AG09319 (cell line): ENCODE measurements at regions not wholly inside any gene's neighbourhood (a gene's known extent, or its start where the extent isn't known, plus 50 kb on each side); places are given as distances from the start of the nearest gene placed in this dataset.

Source experiments
- DNase-seq: peaks from one replicate; pipeline ENCODE4 v3.0.0-alpha.2; 2010; ENCODE audit warnings: low read depth; ENCODE audit errors: extremely low read depth
- CTCF ChIP-seq: IDR thresholded peaks from 2 replicates; pipeline ENCODE4 v1.5.1; 2011; ENCODE audit warnings: low read depth, mild to moderate bottlenecking, inconsistent platforms, low read length, moderate library complexity

DNA sequence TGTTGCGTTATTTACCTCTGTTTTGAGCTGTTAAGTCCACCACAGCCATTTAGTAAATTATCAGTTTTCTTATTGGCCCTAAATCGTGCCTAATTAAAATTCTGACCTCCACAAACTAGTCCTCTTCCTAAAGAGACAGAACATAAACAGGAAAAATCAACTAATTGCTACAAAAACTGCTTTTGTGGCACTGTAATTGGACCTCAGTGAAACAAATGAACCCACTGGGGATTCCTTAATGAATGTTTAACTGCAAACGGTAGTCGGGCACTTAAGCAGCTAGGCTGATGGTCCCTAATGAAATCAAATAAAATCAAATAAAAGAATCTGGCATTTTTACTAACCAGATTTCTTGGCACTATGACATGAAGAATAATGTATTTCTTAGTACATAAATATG is 513.4 kb upstream of the SLC35B3 start:
- DNase-seq = no peak
- TF ChIP-seq CTCF = no peak

DNA sequence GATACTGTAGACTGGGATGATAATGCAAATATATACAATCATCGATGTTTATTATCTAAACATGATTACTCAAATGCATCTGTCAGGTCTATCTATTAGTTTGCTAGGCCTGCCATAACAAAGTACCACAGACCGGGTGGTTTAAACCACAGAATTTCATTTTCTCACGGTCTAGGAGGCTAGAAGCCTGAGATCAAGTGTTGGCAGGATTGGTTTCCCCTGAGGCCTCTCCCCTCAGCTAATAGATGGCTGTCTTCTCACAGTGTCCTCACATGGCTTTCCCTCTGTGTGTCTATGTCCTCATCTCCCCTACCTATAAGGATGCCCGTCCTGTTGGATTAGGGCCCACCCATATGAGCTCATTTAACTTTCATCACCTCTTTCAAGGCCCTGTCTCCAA is 512.6 kb upstream of the SLC35B3 start:
- DNase-seq = no peak
- TF ChIP-seq CTCF = no peak

GRCh38 chr6:8944548-8944947 is 509.2 kb upstream of the SLC35B3 start:
- DNase-seq = no peak
- TF ChIP-seq CTCF = no peak

DNA sequence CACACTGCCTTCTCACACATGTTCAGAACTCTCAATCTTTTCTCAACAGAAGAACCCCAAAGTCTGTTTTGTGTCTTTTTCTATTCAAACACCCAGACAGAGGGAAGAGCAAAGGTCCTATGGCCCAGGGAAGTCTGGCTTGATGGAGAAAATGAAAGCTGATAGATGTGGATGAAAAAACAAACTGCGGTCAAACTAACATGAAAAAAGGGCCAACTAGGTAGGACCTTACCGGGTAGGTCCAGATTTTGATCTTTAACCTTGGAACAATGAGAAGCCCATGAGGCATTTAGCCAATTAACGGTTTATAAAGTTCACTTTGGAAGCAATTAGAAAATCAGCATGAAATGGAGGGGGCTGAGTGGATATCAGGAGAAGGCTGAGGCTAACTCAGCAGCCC is 507.7 kb upstream of the SLC35B3 start:
- no peak for TF ChIP-seq CTCF
- DNase-seq = no peak

- no peak for DNase-seq
- no peak for TF ChIP-seq CTCF
Measured at GRCh38 chr6:8941577-8941976, 506.2 kb upstream of the SLC35B3 start.

- no peak for TF ChIP-seq CTCF
- DNase-seq = no peak
Measured at GRCh38 chr6:8940356-8940755, 505.0 kb upstream of the SLC35B3 start.

GRCh38 chr6:8939615-8940014 is 504.3 kb upstream of the SLC35B3 start:
- no peak for DNase-seq
- no peak for TF ChIP-seq CTCF
